GM18499 (cell line): ENCODE measurements at regions not wholly inside any gene's neighbourhood (a gene's known extent, or its start where the extent isn't known, plus 50 kb on each side); places are given as distances from the start of the nearest gene placed in this dataset.

Source experiments
- ATAC-seq: cut with Tn5 transposase; IDR thresholded peaks from one replicate; pipeline ENCODE4 v1.9.1; 2021; ENCODE audit warnings: moderate number of reproducible peaks; ENCODE audit not compliant: insufficient read depth, unreplicated experiment

DNA sequence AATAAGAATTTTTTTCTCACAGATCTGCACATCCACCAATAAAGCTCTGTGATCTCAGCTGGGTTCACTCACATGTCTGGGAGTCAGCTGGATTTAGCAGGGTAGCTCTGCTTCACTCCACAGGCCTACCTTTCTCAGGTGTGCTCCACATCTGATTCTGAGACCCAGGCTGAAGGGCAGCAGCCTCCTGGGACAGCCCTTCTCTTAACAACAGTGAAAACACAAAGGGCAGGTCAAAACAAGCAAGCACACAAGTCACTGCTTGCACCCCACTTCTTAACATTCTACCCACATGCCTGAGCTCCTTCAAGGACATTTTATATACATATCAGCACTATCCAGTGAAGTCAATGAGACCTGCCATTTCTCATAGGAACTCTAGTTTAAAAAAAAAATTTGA is 96.0 kb upstream of the MAP3K4 start:
- no peak for ATAC-seq

DNA sequence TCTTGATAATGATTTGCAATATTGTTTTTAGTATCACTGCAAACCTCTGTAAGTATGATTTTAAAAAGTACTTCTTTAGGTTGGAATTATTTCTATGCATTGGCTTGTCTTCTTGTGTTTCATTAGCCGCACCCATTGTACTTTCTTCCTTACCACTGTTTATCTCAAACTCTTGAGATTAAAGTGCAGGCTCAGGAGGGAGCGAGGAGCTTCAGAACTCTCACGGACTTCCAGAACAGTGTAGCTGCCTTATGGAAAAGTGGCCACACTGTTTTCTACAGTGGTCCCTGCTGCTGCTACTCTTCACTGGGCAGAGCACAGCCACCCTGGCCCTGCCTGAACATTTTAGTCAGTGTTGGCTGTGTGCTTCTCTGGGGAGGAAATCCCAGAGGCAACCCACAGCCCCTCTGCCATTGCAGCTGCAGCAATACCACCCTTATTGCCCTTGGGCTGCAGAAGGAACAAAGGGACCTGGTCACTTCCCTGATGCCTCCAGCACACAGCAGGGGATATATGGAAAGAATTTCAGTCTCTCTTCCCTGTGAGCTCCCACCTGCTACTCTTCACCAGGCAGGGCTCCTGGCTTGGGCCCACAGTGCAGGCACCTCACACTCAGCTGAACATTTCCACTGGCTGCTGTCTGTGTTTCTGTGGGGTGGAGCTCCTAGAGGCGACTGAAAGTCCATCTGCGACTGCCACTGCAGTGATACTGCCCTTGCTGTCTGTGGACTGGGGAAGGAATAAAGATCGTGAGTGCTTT is 91.7 kb upstream of the MAP3K4 start:
- ATAC-seq: no peak

DNA sequence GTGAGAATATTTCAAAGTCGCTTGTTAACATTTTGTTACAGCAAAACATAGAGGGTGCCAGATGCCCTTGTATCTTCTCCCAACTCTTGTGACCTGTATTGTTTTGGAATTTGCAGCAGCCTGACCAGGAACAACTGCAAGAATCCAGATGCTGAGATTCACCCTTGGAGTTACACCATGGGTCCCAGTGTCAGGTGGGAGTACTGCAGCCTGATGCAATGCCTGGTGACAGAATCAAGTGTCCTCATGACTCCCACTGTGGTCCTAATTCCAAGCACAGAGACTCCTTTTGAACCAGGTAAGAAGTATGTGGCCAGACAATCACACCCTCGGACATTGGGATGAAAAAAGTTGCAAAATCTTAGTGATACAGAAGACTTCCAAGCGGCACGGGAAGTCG is 79.6 kb upstream of the MAP3K4 start:
- no peak for ATAC-seq

DNA sequence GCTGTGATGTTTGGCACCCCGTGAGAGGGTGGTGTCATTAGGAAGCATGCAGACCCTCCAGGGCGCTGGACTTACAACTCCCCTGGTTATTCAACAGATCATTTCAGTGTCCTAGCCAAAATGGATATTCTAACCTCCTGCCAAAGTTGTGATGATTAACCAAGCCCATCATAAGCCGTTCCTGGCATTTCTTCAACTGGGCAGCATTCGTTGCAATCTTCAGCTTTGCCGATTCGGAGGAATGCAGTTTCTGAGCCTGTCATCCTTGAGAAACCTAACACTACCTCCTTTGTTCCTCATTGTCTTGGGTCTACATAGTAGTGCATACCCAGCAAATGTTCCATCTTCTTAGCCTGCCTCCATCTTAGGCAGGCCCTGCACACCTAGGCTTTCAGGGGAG is 79.2 kb upstream of the MAP3K4 start:
- no peak for ATAC-seq

DNA sequence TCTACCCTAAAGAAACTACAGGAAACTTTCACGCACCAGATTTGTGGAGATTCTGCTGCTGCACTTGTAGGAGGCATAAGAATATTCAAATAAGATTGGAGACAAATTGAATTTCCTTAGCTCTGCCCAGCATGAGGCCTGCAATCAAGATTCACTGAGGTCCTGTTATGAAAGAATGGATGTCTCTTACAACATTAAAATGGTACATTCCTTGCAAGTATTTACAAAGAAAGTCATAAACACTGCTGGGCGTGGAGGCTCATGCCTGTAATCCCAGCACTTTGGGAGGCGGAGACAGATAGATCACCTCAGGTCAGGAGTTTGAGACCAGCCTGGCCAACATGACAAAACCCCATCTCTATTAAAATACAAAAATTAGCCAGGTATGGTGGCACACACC is 74.0 kb upstream of the MAP3K4 start:
- ATAC-seq: no peak

DNA sequence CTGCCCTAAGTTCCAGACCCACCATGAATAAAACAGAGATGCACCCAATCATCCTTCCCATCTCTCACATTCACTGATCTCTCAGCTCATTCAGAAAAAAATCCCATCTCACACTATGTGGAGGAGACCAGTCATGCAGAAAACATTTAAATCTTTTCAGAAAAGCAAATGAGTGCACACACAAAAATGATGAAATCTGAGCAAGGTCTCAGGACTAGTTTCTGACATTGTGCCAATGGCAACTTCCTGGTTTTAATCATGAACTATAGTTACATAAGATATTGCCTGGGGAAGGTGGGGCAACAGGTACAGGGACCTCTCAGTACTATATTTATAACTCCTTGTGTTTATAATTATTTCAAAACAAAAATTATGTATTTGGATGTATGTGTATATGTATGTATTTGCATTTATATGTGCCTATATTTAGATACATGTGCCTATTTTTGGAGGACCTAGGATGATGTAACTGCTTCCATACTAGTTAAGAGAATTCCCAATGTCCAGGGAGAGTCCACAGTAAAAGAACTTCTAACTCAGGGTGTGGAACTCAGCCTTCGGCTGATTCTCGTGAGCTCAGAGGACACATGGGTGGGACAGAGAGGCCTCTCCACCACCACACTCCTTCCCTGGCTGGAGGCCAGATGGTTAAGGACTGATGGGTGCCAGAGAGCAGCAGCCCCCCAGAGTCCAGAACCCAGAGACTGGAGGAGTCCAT is 71.7 kb upstream of the MAP3K4 start:
- no peak for ATAC-seq

DNA sequence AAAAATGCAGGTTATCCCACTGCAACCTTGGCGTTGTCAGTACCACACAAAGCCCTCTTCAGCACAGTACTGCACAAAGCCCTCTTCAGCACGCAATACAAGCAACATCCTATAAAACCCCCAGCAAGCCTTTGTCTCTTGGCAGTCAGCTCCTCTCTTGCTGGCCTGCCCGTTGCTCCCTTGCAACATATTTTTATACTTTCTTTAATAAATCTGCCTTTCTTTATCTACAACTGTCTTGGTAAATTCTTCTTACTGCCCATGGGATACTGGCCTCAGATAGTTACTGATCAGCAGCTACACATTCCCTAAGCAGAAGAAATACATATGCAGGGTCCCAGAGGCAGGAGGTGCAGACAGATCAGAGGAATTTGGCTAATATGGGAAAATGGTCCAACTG is 70.5 kb upstream of the MAP3K4 start:
- ATAC-seq: no peak

DNA sequence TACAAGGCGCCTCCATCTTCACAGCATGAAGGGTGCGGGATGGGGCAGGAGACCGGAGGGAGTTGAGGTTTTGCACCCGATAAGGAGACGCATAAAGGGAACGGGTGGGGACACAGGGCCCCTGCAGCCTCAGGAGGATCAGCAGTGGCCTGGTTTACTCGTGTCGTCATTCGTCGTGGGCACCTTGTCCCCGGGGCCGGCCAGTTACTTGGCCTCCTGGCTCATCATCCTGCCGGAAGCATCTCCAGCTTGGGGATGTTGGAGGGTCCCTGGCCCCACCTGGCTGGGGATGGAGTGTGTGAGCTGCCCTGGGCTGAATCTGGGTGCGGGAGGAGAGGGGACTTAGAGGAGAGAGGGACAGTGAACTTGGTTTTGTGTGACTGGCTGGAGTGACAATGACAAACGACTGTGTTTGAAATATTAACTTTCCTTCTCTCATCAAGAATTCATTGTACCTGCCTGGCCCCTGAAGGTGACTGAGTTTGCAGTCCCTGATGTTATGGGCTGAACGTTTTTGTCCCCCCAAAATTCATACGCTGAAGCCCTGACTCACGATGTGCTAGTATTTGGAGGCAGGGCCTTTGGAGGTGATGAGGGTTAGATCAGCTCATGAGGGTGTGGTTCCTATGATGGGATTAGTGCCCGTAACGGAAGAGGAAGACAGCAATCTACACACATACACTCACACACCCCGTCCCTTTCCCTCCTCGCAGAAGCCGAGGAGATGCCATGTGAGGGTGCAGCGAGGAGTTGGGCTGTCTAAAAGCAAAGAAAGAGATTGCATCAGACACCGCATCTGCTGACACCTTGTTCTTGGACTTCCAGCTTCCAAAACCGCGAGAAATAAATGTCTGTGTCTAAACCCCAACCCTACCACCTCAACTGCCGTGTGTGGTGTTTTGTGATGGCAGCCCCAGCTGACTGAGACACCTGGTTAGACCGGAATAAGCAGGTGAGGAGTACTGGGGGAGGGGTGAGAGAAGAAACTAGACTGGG is 65.0 kb upstream of the MAP3K4 start:
- ATAC-seq: no peak

DNA sequence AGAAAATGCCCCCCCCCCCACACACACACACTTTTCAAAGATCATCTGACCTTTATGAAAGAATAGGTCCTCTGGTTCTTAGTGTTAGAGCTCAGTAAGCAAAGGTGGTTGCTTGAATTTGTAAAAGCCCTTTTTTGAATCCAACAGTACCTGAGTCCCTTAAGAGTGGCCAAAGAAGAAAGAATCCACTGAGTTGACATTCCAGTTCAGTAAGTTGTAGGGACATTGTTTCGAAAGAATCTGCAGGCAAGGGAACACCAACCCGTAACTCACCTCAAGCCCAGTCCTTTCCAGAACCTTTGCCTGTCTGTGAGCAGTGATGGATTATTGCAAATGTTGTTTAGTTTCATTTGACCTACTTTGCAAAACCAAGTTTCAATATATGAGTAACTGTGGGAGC is 64.2 kb upstream of the MAP3K4 start:
- no peak for ATAC-seq

DNA sequence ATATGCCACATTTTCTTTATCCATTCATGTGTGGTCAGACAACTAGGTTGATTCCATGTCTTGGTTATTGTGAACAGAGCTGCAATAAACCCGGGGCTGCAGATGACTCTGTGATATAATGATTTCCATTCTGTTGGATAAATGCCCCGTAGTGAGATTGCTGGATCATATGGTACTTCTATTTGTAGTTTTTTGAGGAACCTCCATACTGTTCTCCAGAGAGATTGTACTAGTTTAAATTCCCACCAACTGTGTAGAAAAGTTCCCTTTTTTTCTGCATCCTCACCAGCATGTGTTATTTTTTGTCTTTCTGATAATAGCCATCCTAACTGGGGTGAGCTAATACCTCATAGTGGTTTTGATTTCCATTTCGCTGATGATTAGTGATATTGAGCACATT is 62.2 kb upstream of the MAP3K4 start:
- ATAC-seq: no peak

DNA sequence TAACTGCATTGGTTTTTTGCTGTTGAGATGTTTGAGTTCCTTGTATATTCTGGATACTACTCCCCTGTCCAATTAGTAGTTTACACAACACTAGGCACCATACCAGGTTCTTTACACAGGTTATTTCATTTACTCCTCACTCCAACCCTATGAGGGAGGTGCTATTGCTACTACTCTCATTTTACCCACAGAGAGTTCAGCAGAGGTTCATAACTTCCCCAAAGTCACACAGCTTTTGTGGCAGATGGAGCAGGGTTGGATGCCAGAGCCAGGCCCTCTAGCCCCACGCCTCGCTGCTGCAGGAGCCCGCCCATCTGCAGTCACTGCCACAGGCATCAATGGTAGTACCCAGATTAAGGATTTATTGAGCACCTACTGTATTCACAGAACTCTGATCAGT is 61.7 kb upstream of the MAP3K4 start:
- no peak for ATAC-seq

DNA sequence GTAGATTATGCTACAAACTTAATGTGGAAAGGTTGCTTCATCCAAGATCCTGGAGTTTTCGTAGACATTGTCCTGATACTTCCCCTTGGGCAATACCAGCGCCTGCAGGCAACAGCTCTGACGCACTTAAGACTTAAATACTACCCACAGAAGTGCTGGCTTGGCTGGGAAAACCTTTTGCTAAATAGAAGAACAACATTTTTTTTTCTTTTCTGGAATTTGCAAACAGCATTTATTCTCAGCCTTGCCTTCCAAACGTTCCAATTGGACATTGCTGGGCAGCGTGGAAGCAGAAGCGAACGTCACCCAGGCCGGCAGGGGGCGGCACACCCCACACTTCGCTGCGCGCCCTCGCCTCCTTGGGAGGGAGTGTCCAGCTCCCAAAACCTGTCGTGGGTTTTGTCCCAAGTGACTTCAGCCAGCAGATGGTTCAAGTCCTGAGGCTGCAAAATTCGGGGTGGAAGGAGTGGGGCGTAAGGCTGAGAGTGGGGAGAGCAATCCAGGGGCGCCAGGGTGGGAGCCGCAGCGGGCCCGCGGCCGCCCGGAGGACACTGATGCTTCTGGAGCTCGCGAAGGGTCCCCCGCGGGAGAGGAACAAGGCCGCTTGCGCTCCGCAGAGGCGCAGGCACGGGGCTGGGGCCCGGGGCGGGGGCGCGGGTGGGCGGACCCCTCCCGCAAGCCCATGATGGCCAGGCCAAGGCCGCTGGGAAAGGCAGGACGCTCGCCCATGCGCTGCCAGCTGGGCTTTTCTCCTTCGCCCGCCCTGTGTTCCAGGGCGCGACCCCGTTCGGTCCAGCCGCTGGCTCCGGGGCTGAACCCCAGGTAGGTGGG is 60.8 kb upstream of the MAP3K4 start:
- no peak for ATAC-seq

DNA sequence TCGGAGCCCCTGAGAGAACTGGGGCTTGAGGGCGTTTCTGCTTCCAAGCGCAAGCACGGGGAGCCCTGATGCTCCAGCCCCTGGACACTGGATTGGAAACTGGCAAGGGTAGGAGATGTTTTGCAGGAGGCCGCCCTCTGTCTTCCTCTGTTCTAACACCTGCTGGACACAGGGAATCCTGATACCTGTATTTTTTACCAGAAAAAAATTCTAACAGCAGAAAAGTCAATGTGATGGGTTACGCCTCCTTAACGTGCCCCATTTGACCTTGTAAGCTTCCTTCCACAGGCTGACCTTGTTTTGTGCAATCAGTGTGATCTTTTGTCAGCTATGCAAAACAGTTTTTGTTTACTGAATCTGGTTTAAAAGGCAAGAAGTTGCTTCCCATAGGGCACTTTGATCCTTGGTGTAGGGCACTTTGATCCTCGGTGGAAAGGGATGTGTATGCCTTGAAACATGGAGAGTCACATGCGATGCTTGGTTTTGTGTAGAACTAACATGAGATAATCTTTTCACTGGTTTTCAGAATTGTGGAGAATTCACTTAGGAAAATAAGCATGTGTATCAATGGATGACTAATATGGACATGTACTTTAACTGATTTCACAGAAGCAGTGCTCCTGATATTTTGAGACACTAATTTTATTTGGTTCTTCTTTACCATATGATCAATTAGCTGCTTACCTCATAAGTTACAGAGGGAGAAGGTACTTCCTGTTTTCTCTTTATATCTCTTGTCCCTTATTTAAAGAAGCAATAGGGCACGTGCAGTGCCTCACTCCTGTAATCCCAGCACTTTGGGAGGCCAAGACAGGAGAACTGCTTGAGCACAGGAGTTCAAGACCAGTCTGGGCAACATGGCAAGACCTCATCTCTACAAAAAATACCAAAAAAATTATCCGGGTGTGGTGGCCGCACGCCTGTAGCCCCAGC is 59.9 kb upstream of the MAP3K4 start:
- no peak for ATAC-seq

DNA sequence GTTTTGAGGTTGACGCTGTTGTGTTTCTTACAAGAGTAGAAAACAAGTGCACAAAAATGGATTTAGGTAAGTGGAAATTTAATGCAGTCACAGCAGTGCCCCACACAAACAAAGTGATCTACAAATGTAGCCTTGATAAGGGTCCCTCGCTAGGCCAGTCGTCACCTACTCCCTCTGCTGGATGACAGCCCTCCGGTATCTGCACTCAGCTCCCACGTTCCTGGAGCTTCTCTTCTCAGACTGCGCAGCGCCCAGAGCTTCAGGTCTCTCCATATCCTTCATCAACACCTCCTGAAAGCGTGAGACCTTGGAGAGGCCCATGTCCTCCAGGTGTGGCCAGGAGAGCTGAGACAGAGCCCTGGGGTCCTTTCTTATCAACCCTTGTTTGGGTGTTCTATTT is 58.3 kb upstream of the MAP3K4 start:
- no peak for ATAC-seq

DNA sequence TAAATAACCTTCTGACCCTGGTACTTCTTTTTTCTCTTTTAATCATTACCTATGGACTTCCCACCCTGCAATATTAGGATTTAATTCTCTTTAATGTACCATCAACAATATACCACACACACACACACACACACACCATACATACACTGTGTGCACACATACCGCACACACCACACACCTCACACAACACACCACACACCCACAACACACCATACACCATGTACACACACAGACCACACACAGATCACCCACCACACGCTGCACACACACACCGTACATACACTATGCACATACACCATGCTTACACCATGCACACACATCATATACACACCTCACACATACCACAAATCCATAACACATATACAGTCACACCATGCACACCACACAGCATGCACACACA is 57.4 kb upstream of the MAP3K4 start:
- ATAC-seq: no peak

DNA sequence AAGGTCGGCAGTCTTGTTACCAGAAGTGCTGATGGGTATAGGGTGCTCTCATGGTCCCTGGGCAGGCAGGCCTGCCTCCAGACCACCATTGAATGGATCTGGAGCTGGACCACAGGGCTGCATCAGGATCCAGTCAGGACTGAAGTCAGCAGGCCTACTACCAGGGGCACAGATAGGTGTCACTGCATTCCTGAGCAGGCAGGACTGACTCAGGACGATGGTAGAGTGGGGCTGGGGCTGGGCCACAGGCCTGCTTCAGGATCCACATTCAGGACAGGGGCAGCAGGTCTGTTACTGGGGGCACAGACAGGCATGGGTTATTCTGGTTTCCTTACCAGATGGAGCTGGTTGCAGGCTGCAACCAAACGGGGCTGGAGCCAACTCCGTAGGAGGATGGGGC is 51.4 kb upstream of the MAP3K4 start:
- ATAC-seq: no peak
